ENCODE measurements at regions not wholly inside any gene's neighbourhood (a gene's known extent, or its start where the extent isn't known, plus 50 kb on each side); places are given as distances from the start of the nearest gene placed in this dataset.

- no peak for DNase-seq (ENCODE audit: low spot score)
Measured at GRCh38 chr13:106297283-106297682, 238.2 kb downstream of the EFNB2 start.

GRCh38 chr13:106296723-106297122 lies 238.7 kb downstream of the EFNB2 start:
- DNase-seq (ENCODE audit: low spot score), result no peak

GRCh38 chr13:106295971-106296370 lies 239.5 kb downstream of the EFNB2 start:
- no peak for DNase-seq (ENCODE audit: low spot score)

- DNase-seq (ENCODE audit: low spot score), result no peak
Measured at GRCh38 chr13:106291006-106291405, 244.5 kb downstream of the EFNB2 start.

GRCh38 chr13:106287351-106287750 lies 248.1 kb downstream of the EFNB2 start:
- DNase-seq (ENCODE audit: low spot score), result no peak

GRCh38 chr13:106286811-106287210 lies 248.7 kb downstream of the EFNB2 start:
- no peak for DNase-seq (ENCODE audit: low spot score)

GRCh38 chr13:106284358-106284757 lies 251.1 kb downstream of the EFNB2 start:
- DNase-seq (ENCODE audit: low spot score), result no peak

- DNase-seq (ENCODE audit: low spot score), result no peak
Measured at GRCh38 chr13:106281426-106281825, 254.0 kb downstream of the EFNB2 start.

- DNase-seq (ENCODE audit: low spot score), result no peak
Measured at GRCh38 chr13:106277484-106278154, 257.8 kb downstream of the EFNB2 start.

- no peak for DNase-seq (ENCODE audit: low spot score)
Measured at GRCh38 chr13:106276876-106277275, 258.6 kb downstream of the EFNB2 start.

GRCh38 chr13:106275446-106276032 lies 259.9 kb downstream of the EFNB2 start:
- DNase-seq (ENCODE audit: low spot score), result no peak

GRCh38 chr13:106274551-106275203 lies 260.8 kb downstream of the EFNB2 start:
- no peak for DNase-seq (ENCODE audit: low spot score)

- DNase-seq (ENCODE audit: low spot score), result no peak
Measured at GRCh38 chr13:106263801-106264200, 271.7 kb downstream of the EFNB2 start.

- DNase-seq (ENCODE audit: low spot score), result no peak
Measured at GRCh38 chr13:106262886-106263285, 272.6 kb downstream of the EFNB2 start.

- DNase-seq (ENCODE audit: low spot score), result no peak
Measured at GRCh38 chr13:106261450-106261849, 274.0 kb downstream of the EFNB2 start.

- DNase-seq (ENCODE audit: low spot score), result no peak
Measured at GRCh38 chr13:106260352-106260751, 275.1 kb downstream of the EFNB2 start.

GRCh38 chr13:106259928-106260327 lies 275.5 kb downstream of the EFNB2 start:
- no peak for DNase-seq (ENCODE audit: low spot score)

- DNase-seq (ENCODE audit: low spot score), result no peak
Measured at GRCh38 chr13:106246666-106247188, 288.7 kb downstream of the EFNB2 start.

- no peak for DNase-seq (ENCODE audit: low spot score)
Measured at GRCh38 chr13:106246242-106246641, 289.2 kb downstream of the EFNB2 start.

GRCh38 chr13:106243011-106243565 lies 292.4 kb downstream of the EFNB2 start:
- no peak for DNase-seq (ENCODE audit: low spot score)

GRCh38 chr13:106241974-106242953 lies 293.2 kb downstream of the EFNB2 start:
- no peak for DNase-seq (ENCODE audit: low spot score)

GRCh38 chr13:106238690-106239089 lies 296.8 kb downstream of the EFNB2 start:
- DNase-seq (ENCODE audit: low spot score), result no peak
